H1 (cell line): ENCODE measurements at regions not wholly inside any gene's neighbourhood (a gene's known extent, or its start where the extent isn't known, plus 50 kb on each side); places are given as distances from the start of the nearest gene placed in this dataset.

Source experiments
- CTCF ChIA-PET: fragments of 300-600 bp; sonication (Branson Sonifier 250); formaldehyde crosslinking; loops from one replicate; lab custom pipeline; 2021; ENCODE audit not compliant: partially characterized antibody; lab: Charles Lee
- POLR2A ChIA-PET: fragments of 300-600 bp; sonication (Branson Sonifier 250); formaldehyde crosslinking; loops from one replicate; lab custom pipeline; 2021; ENCODE audit warnings: inconsistent platforms; ENCODE audit not compliant: partially characterized antibody; lab: Charles Lee
- DNase-seq, 2 experiments: peaks; one replicate each; pipeline versions ENCODE4 v3.0.0 to v3.0.0-alpha.2; 2010 to 2022; ENCODE audit warnings: low spot score in 2 of 2, low read depth in 1 of 2, mixed read lengths in 1 of 2
- FAIRE-seq: peaks from 2 replicates; lab custom pipeline; 2011; peaks lifted over from hg19 to GRCh38; lab: Jason Lieb, UNC
- H2AFZ ChIP-seq: 2 replicates; pipeline ENCODE4 v1.8.1; 2012; ENCODE audit warnings: low read length, inconsistent platforms
- H2AK5ac ChIP-seq: 2 replicates; pipeline ENCODE4 v1.6.1; 2013; ENCODE audit warnings: low read depth, low read length
- H2BK120ac ChIP-seq: replicated peaks from 2 replicates; pipeline ENCODE3; 2013; ENCODE audit warnings: low read depth, low read length, inconsistent platforms
- H2BK12ac ChIP-seq: 2 replicates; pipeline ENCODE4 v1.6.1; 2013; ENCODE audit warnings: low read depth, low read length
- H2BK15ac ChIP-seq: 2 replicates; pipeline ENCODE4 v1.6.1; 2013; ENCODE audit warnings: low read length
- H2BK20ac ChIP-seq: 2 replicates; pipeline ENCODE4 v1.6.1; 2013; ENCODE audit warnings: low read length
- H2BK5ac ChIP-seq: 2 replicates; pipeline ENCODE4 v1.6.1; 2013; ENCODE audit warnings: low read depth, low read length
- H3K14ac ChIP-seq: 2 replicates; pipeline ENCODE4 v1.6.1; 2013; ENCODE audit warnings: inconsistent platforms; ENCODE audit not compliant: insufficient read length
- H3K18ac ChIP-seq: 2 replicates; pipeline ENCODE4 v1.6.1; 2013; ENCODE audit warnings: low read length; ENCODE audit errors: extremely low read depth
- H3K23ac ChIP-seq: 2 replicates; pipeline ENCODE4 v1.6.1; 2013; ENCODE audit warnings: inconsistent platforms; ENCODE audit not compliant: insufficient read length
- H3K23me2 ChIP-seq: 2 replicates; pipeline ENCODE4 v1.6.1; 2013; ENCODE audit warnings: low read depth, low read length
- H3K27ac ChIP-seq: 2 replicates; pipeline ENCODE4 v1.6.1; 2011; ENCODE audit warnings: low read depth, low read length, inconsistent platforms
- H3K27me3 ChIP-seq, 4 experiments: replicated peaks in 1 of 4; 1 replicate in 1 of 4; 2 replicates in 3 of 4; pipeline versions ENCODE4 v1.6.1 to v1.8.1; 2011 to 2013; ENCODE audit warnings: low read length in 3 of 4, mild to moderate bottlenecking in 3 of 4, inconsistent platforms in 2 of 4, mixed read lengths in 2 of 4, moderate library complexity in 1 of 4; ENCODE audit not compliant: control insufficient read depth in 3 of 4, insufficient read depth in 3 of 4; ENCODE audit errors: extremely low read depth in 1 of 4
- H3K36me3 ChIP-seq, 4 experiments: 2 replicates each; pipeline versions ENCODE4 v1.6.1 to v1.8.1; 2011 to 2013; ENCODE audit warnings: mild to moderate bottlenecking in 4 of 4, low read length in 3 of 4, moderate library complexity in 2 of 4, control low read depth in 1 of 4, inconsistent platforms in 1 of 4; ENCODE audit not compliant: insufficient read depth in 4 of 4, control insufficient read depth in 2 of 4
- H3K4ac ChIP-seq: replicated peaks from 2 replicates; pipeline ENCODE3; 2013; ENCODE audit warnings: low read length, low read depth, mixed read lengths, inconsistent platforms; ENCODE audit not compliant: insufficient read length
- H3K4me1 ChIP-seq, 4 experiments: replicated peaks in 1 of 4; 1 replicate in 1 of 4; 2 replicates in 3 of 4; pipeline versions ENCODE4 v1.6.1 to v1.8.1; 2011 to 2013; ENCODE audit warnings: low read length in 3 of 4, inconsistent platforms in 2 of 4, mixed read lengths in 1 of 4; ENCODE audit not compliant: insufficient read depth in 4 of 4, control insufficient read depth in 3 of 4
- H3K4me2 ChIP-seq, 2 experiments: 2 replicates each; pipeline versions ENCODE4 v1.6.1 to v1.8.1; 2011 to 2013; ENCODE audit warnings: low read depth in 2 of 2, low read length in 2 of 2, control low read depth in 1 of 2, inconsistent platforms in 1 of 2, mild to moderate bottlenecking in 1 of 2; ENCODE audit not compliant: insufficient read depth in 1 of 2
- H3K4me3 ChIP-seq, 4 experiments: fragments of 200-600, 300-600 bp in 1 of 4; sonication (generic), shearing (Covaris generic), sonication (Bioruptor Twin) in 1 of 4; 2 replicates each; pipeline versions ENCODE4 v1.5.1 to v1.8.1; 2011 to 2016; ENCODE audit warnings: low read length in 4 of 4, low read depth in 3 of 4, control low read depth in 2 of 4, inconsistent platforms in 2 of 4, mild to moderate bottlenecking in 2 of 4, mixed read lengths in 1 of 4, moderate library complexity in 1 of 4; ENCODE audit not compliant: insufficient read depth in 2 of 4; ENCODE audit errors: extremely low read depth in 1 of 4
- H3K56ac ChIP-seq: replicated peaks from 2 replicates; pipeline ENCODE3; 2013; ENCODE audit warnings: low read depth, mild to moderate bottlenecking, mixed read lengths, low read length, inconsistent platforms; ENCODE audit not compliant: insufficient read length
- H3K79me1 ChIP-seq: 2 replicates; pipeline ENCODE4 v1.6.1; 2013; ENCODE audit warnings: low read depth, low read length, control low read depth
- H3K79me2 ChIP-seq, 2 experiments: 2 replicates each; pipeline versions ENCODE4 v1.6.1 to v1.8.1; 2012 to 2013; ENCODE audit warnings: low read length in 2 of 2, mild to moderate bottlenecking in 2 of 2, inconsistent platforms in 1 of 2; ENCODE audit not compliant: insufficient read depth in 2 of 2, control insufficient read depth in 1 of 2
- H3K9ac ChIP-seq, 4 experiments: replicated peaks in 1 of 4; 1 replicate in 1 of 4; 2 replicates in 3 of 4; pipeline versions ENCODE4 v1.6.1 to v1.8.1; 2011 to 2013; ENCODE audit warnings: low read depth in 3 of 4, low read length in 3 of 4, control low read depth in 2 of 4, mild to moderate bottlenecking in 2 of 4, moderate library complexity in 2 of 4, inconsistent platforms in 1 of 4; ENCODE audit errors: extremely low read depth in 1 of 4
- H3K9me3 ChIP-seq, 2 experiments: 2 replicates each; pipeline versions ENCODE4 v1.6.1 to v1.8.1; 2012 to 2013; ENCODE audit warnings: mild to moderate bottlenecking in 2 of 2, moderate library complexity in 2 of 2, control low read depth in 1 of 2, inconsistent platforms in 1 of 2, low read depth in 1 of 2, low read length in 1 of 2, mixed read lengths in 1 of 2; ENCODE audit not compliant: insufficient read depth in 2 of 2
- H4K20me1 ChIP-seq, 2 experiments: replicated peaks in 1 of 2; 2 replicates each; pipeline versions ENCODE3 to v1.8.1; 2011 to 2013; ENCODE audit warnings: inconsistent platforms in 2 of 2, low read length in 2 of 2, mild to moderate bottlenecking in 1 of 2; ENCODE audit not compliant: insufficient read depth in 2 of 2, control insufficient read depth in 1 of 2
- H4K5ac ChIP-seq: 2 replicates; pipeline ENCODE4 v1.6.1; 2013; ENCODE audit warnings: low read length, low read depth, mixed read lengths, inconsistent platforms; ENCODE audit not compliant: insufficient read length
- H4K8ac ChIP-seq: 2 replicates; pipeline ENCODE4 v1.8.0; 2013; ENCODE audit warnings: mild to moderate bottlenecking, moderate library complexity, low read length, inconsistent platforms; ENCODE audit not compliant: insufficient read depth; ENCODE audit errors: extremely low read depth
- H4K91ac ChIP-seq: replicated peaks from 2 replicates; pipeline ENCODE3; 2013; ENCODE audit warnings: low read length, mixed read lengths, inconsistent platforms; ENCODE audit not compliant: insufficient read length
- WGBS, 2 experiments: shearing (Covaris generic) in 1 of 2; methylation state at CpG; one replicate each; pipeline versions ENCODE4 v1.1.6 to v1.1.7; 2013 to 2015; ENCODE audit warnings: low lambda C conversion rate in 2 of 2, mixed read lengths in 2 of 2, inconsistent platforms in 1 of 2, low coverage in 1 of 2, missing lambda C conversion rate in 1 of 2; ENCODE audit not compliant: insufficient replicate concordance in 2 of 2, insufficient coverage in 1 of 2, insufficient read length in 1 of 2; ENCODE audit errors: extremely low coverage in 1 of 2, missing lambda C conversion rate in 1 of 2; 5-methylcytosine and 5-hydroxymethylcytosine counted together
- TF ChIP-seq, protein P1 (sequence below): fragments of 300-600 bp; sonication (generic); IDR thresholded peaks from 2 replicates; pipeline ENCODE4 v1.7.1; 2012; ENCODE audit warnings: low read length, moderate library complexity, mild to moderate bottlenecking, inconsistent platforms; ENCODE audit not compliant: insufficient replicate concordance

DNA sequence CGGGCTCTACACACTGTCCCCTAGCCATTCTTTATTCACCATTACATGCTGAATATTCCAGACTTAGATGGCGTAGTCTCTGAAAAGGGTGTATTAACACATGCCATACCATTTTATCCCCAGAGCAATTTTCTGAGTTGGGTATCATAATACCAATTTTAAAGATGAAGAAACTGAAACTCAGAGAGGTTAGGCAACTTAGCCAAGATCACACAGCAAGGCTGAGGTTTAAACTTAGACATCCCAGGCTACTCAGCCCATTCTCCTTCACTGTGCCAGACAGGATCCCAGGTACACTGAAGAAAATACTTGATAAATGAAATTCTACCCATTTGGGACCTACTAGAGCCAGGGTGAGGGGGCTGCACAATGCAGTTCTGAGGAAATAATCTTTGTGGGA is 67.4 kb upstream of the ARHGAP36 start:
- 95% methylated on average over 2 of the region's 2 CpGs; no CpG with 5 or more reads in 1 of the 2 experiments for WGBS, 2 experiments
- no peak overlapping the region for H4K8ac ChIP-seq
- H2AFZ ChIP-seq: no peak overlapping the region
- no peak overlapping the region for H2BK15ac ChIP-seq
- TF ChIP-seq, protein P1, sequence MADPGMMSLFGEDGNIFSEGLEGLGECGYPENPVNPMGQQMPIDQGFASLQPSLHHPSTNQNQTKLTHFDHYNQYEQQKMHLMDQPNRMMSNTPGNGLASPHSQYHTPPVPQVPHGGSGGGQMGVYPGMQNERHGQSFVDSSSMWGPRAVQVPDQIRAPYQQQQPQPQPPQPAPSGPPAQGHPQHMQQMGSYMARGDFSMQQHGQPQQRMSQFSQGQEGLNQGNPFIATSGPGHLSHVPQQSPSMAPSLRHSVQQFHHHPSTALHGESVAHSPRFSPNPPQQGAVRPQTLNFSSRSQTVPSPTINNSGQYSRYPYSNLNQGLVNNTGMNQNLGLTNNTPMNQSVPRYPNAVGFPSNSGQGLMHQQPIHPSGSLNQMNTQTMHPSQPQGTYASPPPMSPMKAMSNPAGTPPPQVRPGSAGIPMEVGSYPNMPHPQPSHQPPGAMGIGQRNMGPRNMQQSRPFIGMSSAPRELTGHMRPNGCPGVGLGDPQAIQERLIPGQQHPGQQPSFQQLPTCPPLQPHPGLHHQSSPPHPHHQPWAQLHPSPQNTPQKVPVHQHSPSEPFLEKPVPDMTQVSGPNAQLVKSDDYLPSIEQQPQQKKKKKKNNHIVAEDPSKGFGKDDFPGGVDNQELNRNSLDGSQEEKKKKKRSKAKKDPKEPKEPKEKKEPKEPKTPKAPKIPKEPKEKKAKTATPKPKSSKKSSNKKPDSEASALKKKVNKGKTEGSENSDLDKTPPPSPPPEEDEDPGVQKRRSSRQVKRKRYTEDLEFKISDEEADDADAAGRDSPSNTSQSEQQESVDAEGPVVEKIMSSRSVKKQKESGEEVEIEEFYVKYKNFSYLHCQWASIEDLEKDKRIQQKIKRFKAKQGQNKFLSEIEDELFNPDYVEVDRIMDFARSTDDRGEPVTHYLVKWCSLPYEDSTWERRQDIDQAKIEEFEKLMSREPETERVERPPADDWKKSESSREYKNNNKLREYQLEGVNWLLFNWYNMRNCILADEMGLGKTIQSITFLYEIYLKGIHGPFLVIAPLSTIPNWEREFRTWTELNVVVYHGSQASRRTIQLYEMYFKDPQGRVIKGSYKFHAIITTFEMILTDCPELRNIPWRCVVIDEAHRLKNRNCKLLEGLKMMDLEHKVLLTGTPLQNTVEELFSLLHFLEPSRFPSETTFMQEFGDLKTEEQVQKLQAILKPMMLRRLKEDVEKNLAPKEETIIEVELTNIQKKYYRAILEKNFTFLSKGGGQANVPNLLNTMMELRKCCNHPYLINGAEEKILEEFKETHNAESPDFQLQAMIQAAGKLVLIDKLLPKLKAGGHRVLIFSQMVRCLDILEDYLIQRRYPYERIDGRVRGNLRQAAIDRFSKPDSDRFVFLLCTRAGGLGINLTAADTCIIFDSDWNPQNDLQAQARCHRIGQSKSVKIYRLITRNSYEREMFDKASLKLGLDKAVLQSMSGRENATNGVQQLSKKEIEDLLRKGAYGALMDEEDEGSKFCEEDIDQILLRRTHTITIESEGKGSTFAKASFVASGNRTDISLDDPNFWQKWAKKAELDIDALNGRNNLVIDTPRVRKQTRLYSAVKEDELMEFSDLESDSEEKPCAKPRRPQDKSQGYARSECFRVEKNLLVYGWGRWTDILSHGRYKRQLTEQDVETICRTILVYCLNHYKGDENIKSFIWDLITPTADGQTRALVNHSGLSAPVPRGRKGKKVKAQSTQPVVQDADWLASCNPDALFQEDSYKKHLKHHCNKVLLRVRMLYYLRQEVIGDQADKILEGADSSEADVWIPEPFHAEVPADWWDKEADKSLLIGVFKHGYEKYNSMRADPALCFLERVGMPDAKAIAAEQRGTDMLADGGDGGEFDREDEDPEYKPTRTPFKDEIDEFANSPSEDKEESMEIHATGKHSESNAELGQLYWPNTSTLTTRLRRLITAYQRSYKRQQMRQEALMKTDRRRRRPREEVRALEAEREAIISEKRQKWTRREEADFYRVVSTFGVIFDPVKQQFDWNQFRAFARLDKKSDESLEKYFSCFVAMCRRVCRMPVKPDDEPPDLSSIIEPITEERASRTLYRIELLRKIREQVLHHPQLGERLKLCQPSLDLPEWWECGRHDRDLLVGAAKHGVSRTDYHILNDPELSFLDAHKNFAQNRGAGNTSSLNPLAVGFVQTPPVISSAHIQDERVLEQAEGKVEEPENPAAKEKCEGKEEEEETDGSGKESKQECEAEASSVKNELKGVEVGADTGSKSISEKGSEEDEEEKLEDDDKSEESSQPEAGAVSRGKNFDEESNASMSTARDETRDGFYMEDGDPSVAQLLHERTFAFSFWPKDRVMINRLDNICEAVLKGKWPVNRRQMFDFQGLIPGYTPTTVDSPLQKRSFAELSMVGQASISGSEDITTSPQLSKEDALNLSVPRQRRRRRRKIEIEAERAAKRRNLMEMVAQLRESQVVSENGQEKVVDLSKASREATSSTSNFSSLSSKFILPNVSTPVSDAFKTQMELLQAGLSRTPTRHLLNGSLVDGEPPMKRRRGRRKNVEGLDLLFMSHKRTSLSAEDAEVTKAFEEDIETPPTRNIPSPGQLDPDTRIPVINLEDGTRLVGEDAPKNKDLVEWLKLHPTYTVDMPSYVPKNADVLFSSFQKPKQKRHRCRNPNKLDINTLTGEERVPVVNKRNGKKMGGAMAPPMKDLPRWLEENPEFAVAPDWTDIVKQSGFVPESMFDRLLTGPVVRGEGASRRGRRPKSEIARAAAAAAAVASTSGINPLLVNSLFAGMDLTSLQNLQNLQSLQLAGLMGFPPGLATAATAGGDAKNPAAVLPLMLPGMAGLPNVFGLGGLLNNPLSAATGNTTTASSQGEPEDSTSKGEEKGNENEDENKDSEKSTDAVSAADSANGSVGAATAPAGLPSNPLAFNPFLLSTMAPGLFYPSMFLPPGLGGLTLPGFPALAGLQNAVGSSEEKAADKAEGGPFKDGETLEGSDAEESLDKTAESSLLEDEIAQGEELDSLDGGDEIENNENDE: no peak
- ChIA-PET POLR2A (no interaction called here), CTCF (no interaction called here)
- DNase-seq (no peak), FAIRE-seq (no peak)
- H3K4me2 ChIP-seq: no peak overlapping the region
- H3K23ac ChIP-seq: no peak overlapping the region
- H4K91ac ChIP-seq: no peak overlapping the region
- H2AK5ac ChIP-seq: no peak overlapping the region
- H4K5ac ChIP-seq: no peak overlapping the region
- H3K79me1 ChIP-seq: no peaks in the 10 kb centered on the region
- H3K79me2 ChIP-seq: no peaks in the 10 kb centered on the region
- H3K27me3 ChIP-seq: no peaks in the 10 kb centered on the region
- no peak overlapping the region for H2BK20ac ChIP-seq
- no peak overlapping the region for H3K14ac ChIP-seq
- H4K20me1 ChIP-seq: no peaks in the 10 kb centered on the region
- H3K36me3 ChIP-seq: no peaks in the 10 kb centered on the region
- no peak overlapping the region for H2BK12ac ChIP-seq
- H2BK5ac ChIP-seq: no peak overlapping the region
- no peak overlapping the region for H3K4me3 ChIP-seq
- H3K9ac ChIP-seq: no peak overlapping the region
- no peak overlapping the region for H3K27ac ChIP-seq
- H3K4me1 ChIP-seq: no peaks in the 10 kb centered on the region
- H3K4ac ChIP-seq: no peak overlapping the region
- no peaks in the 10 kb centered on the region for H3K9me3 ChIP-seq
- H3K56ac ChIP-seq: no peak overlapping the region
- H2BK120ac ChIP-seq: no peak overlapping the region
- H3K23me2 ChIP-seq: no peaks in the 10 kb centered on the region
- H3K18ac ChIP-seq: no peak overlapping the region
